GM12874 (cell line): ENCODE measurements at regions not wholly inside any gene's neighbourhood (a gene's known extent, or its start where the extent isn't known, plus 50 kb on each side); places are given as distances from the start of the nearest gene placed in this dataset.

ENCODE experiments used
- TF ChIP-seq, protein P1 (sequence below): IDR thresholded peaks from 2 replicates; pipeline ENCODE4 v1.5.1; 2011; ENCODE audit warnings: low read depth, mild to moderate bottlenecking, control low read depth, low read length, moderate library complexity; ENCODE audit not compliant: insufficient read depth

DNA sequence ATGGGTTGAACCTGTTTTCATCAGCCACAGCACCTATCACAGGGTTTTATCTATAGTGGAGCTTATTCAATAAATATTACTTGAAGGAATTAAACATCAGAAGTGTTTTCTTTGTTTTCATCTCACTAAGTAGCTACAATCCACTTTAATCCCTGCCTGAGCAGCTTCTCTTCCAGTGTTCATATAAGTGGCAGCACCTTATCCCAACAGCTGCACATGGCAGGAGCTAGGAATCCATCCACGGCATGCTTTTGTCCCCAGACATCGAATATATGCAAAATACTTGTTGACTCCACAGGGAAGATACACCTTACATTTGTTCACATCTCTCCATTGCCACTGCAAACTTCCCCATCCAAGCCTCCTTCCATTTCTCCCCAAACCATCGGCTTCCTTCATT is 549.8 kb upstream of the FAM241A start:
- TF ChIP-seq, protein P1, sequence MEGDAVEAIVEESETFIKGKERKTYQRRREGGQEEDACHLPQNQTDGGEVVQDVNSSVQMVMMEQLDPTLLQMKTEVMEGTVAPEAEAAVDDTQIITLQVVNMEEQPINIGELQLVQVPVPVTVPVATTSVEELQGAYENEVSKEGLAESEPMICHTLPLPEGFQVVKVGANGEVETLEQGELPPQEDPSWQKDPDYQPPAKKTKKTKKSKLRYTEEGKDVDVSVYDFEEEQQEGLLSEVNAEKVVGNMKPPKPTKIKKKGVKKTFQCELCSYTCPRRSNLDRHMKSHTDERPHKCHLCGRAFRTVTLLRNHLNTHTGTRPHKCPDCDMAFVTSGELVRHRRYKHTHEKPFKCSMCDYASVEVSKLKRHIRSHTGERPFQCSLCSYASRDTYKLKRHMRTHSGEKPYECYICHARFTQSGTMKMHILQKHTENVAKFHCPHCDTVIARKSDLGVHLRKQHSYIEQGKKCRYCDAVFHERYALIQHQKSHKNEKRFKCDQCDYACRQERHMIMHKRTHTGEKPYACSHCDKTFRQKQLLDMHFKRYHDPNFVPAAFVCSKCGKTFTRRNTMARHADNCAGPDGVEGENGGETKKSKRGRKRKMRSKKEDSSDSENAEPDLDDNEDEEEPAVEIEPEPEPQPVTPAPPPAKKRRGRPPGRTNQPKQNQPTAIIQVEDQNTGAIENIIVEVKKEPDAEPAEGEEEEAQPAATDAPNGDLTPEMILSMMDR: no peak

DNA sequence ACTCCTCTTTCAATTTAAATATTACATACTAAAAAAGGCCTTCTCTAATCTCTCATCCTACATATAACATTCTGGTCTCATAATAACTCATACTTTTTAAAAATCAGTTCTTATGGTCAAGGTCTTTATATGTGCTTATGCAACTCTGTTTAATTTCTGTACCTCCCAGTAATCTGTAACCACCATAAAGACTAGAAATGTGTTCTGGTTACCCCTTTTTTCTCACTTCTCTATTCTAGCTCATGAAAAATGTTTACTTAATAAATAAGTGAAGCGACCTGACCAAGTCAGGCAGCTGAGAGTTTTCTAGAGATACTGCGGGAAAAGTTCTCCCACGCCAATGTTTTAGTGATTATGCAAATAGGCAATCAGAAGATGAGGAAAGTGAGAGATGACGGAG is 548.8 kb upstream of the FAM241A start:
- TF ChIP-seq, protein P1: no peak

DNA sequence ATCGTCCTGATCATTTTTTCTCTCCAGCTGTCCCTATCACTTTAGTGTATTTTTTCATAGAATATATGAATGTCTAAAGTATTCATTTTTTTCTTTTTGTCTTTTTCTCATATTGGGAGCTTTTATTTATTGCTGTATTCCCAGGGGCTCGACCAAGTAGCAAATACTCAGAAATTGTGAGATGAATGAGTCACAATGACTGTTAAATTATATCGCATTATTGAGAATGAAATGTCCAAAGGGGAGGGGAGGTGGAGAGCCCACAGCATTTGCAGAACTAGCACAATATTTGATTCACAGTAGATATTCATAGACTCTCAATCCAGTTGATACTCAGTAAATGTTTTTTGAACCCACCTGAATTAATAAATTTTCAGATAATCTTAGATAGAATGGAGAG is 543.6 kb upstream of the FAM241A start:
- TF ChIP-seq, protein P1: no peak

- TF ChIP-seq, protein P1: no peak
These were observed 542.4 kb upstream of the FAM241A start for GRCh38 chr4:111602848-111603247.

- TF ChIP-seq, protein P1: no peak
These were observed 540.1 kb upstream of the FAM241A start for GRCh38 chr4:111605111-111605510.

GRCh38 chr4:111610681-111611080 is 534.6 kb upstream of the FAM241A start:
- TF ChIP-seq, protein P1: no peak

- TF ChIP-seq, protein P1: no peak
These were observed 526.3 kb upstream of the FAM241A start for GRCh38 chr4:111618908-111619307.

GRCh38 chr4:111628437-111628836 is 516.8 kb upstream of the FAM241A start:
- TF ChIP-seq, protein P1: no peak
